HPDE6-E6E7 (cell line): ENCODE measurements at regions not wholly inside any gene's neighbourhood (a gene's known extent, or its start where the extent isn't known, plus 50 kb on each side); places are given as distances from the start of the nearest gene placed in this dataset.
"Not testable (repeated sequence)": the region's sequence is repeated elsewhere in the genome, so short reads cannot be mapped to it uniquely, and the experiment has no call there.

Experiments used
- DNase-seq: peaks from one replicate; pipeline ENCODE4 v3.0.0; 2011; ENCODE audit warnings: missing footprints; ENCODE audit errors: extremely low spot score

GRCh38 chr3:124633524-124633923 lies 96.7 kb upstream of the UMPS start:
- no peak for DNase-seq

- no peak for DNase-seq
Measured at GRCh38 chr3:124634210-124635168, 95.8 kb upstream of the UMPS start.

DNA sequence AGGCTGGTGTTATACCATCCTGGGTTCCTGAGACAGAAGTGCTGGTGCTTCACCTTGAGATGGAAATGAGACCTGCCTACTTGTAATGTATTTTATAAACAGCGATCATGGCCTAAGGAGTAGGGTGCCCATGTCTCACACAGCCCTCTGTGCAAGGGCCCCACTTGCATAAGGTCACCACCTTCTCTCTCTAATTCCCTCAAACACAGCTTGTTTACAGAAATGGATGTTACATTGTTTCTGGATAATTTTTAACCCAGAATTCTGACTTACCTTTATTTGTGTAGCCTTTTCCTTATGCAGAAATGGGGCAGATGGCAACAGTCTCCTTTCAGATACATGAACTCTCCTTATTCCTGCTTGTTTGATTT lies 95.1 kb upstream of the UMPS start:
- no peak for DNase-seq

DNA sequence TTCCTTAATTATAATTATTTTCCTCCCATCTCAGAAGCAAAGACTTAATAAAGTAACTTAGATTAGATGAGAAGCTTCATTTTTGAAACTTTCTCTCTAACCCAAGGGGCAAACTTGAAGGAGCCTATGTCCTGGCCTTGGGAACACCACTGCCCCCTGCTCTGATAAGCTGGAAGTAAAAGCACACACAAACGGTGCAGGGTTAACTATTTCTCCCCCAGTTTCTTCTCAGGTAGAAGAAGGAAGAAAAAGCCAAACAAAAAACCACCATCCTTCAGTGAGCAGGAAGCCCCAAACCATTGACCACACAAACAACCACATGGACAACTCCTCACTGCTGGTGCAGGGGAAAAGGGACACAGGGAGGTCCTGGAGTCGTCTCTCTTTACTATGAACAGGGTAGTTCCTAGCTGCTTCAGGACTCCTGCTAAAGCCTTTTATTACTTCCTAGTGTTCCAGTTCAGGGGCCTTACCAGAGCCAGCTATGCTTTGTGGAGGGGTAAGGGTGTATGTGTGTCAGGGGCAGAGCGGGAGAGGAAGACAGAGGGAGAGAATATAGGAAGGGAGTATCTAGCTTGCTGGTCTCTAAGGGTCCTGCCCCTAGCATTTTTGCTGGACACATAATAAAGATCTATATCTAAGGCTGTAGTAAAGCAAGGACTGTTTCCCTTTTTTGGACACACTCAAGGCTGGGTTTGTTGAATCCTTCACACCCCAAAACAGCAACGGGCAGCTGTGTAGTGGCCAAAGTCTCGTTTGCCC lies 94.0 kb upstream of the UMPS start:
- no peak for DNase-seq

DNA sequence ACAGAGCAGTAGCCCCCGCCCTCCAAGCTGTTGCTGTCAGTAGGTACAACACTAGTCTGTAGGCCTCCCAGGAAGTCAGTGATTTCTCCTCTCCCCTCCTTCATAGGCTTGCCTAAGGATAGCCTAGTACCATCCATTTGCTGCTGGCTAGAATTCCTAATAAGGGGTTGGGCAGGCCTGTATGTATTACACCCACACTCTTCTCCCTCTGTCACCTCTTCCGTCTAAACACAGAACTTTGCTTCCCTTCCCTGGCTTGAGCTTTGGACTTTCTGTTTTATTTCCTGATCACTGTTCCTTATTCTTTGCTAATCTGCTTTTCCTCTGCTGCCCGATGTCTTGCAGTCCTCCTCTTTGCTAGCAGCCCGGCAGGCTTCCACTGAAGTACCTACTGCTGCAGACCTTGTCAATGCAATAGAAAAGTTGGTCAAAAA lies 93.4 kb upstream of the UMPS start:
- DNase-seq, result no peak

- no peak for DNase-seq
Measured at GRCh38 chr3:124639406-124640237, 90.6 kb upstream of the UMPS start.

DNA sequence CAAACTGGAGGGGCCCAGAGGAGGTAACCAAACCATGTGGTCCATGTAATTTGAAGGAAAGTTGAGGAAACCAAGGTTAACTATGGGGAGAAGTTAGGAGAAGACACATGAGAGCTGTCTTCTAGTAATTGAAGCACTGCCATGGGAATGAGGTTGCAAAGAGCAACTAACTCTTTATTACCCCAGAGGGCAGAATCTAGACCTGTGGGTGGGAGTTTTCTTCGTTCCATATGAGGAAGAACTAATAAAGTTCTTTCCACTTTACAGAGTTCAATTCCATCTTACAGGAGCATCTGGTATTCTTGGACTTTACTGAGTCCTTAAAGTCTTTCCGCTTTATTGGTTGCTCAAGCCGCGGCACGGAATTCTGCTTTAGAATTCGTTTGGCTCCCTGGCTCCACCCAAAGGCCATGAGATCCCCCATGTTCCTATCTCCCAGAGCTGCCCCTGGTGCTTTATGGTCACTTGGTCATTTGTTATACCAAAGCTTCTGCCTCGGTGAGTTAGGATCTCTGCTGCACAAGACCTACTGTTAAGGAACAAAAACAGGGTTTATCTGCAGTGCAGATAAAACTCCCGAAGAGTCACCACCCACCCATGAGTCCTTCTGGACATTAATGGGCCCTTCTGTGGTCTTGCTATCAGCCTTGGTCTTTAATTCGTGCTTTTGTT lies 89.5 kb upstream of the UMPS start:
- no peak for DNase-seq

DNA sequence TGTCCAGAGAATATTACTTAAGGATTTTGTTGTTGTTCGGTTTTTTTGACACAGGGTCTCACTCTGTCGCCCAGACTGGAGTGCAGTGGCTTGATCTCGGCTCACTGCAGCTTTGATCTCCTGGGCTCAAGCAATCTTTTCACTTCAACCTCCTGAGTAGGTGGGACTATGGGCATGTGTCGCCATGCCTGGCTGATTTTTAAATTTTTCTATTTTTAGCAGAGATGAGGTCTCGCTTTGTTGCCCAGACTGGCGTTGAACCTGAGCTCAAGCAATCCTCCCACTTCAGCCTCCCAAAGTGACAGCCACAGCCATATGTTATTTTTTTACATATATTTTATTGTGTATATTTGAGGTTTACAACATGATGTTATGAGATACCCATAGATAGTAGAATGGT lies 86.8 kb upstream of the UMPS start:
- no peak for DNase-seq

GRCh38 chr3:124646186-124646585 lies 84.1 kb upstream of the UMPS start:
- DNase-seq, result not testable (repeated sequence)

DNA sequence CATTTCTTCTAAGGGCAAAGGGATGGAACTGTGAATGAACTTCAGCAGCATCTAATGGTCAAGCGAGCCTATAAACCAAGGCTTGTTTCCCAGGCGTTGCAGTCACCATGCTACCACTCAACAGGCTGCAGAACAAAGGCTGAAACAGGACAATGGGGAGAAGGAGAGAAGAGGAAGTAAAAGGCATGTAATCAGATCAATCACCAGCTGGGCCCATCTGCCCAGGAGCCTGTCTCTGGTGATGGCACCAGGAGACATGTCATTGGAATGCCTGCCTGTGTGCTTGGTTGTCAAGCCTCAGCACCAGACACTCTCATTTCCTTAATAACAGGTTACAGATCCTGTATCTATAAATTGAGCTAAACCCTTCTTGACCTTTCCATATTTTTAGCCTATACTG lies 81.7 kb upstream of the UMPS start:
- DNase-seq, result no peak

DNA sequence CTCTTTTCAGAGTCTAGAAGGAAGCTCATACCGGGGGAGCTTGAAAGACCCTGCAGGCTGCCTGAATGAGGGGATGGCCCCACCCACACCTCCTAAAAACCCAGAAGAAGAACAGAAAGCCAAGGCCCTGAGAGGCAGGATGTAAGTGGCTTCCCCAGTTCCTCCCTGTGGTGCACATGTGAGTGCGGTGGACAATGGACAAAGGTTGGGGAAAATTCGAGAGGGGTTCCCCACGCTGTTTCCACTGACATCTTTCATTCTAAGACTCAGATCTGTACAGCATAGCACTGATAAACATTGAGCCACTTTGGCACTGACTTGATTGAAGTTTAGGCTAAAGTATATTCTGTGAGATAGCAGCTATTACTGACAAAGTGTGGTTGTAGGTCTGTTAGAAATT lies 79.5 kb upstream of the UMPS start:
- DNase-seq, result no peak

DNA sequence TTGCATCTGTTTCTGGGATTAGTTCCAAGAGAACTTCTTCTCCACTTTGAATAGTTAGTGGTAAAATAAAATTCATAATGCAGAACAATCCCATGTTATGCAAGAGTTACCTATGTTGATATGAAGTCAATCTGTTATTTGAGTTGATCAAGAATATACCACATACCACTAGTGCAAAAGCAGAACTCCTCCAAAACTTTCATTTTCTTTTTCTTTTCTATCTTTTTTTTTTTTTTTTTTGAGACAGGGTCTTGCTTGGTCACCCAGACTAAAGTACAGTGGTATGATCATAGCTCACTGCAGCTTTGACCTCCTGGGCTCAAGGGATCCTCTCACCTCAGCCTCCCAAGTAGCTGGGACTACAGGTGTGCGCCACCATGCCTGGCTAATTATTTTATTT lies 78.8 kb upstream of the UMPS start:
- DNase-seq, result not testable (repeated sequence)

GRCh38 chr3:124652009-124652408 lies 78.2 kb upstream of the UMPS start:
- no peak for DNase-seq

DNA sequence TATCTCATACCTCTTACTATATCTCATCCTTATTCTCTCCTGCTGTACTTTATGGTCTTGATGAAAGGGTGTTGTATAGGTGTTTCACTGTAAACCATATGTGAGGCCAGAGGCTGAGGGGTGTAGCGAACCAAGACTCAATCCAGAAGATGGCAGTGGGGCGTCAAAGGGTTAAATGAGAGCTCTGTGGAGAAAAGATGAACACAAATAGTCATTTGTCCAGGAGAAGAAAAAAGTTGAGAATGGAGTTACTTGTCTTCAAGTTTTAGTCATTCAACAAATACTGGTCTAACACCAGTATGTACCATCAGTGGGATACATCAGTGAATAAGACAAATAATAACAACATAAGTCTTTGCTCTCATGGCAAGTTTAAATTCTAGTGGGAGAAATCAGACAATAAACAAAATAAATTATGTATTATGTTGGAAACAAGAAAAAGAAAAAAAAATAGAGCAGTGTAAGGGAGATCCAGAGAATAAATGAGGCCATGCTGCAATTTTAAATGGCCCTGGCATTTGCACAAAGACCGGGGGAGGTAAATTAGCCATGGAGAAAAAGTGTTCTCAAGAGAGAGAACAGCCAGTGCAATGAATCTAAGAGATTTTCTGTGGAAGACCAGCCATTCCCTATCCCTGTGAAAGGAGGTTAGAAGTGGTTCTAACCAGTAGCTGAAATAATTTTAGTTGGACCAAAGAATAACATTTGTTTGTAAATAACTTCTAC lies 77.0 kb upstream of the UMPS start:
- no peak for DNase-seq

DNA sequence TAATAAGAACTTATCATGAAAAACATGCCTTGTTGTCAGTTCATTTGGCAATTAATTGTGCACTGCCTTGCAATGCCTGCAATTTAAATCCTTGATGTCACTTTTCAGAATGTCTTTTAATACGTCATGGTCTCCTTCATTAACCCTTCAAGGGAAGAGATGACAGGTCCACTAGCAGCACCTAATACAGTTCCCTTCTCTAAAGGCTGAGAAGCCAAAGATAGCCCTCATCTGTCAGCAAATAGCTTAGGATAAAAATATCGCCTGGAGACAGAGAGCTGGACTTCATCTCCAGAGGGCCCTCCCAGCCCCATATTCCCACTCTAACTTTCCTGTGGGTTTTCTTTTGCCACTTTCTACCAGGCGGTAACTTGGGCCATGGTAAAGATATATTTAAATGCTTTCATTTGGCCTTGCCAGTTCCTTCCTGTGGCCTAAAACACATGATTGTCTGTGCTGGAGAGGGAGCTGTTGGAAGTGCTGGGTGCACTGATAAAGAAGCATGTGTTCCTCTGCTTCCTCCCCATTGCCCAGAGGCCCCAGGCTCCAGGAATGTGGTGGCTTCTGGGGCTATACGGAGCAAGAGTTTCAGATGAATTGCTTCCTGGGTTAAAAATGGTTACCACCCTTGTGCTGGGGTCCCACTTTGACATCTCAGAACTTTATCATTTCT lies 76.3 kb upstream of the UMPS start:
- DNase-seq, result no peak

GRCh38 chr3:124654470-124654845 lies 75.8 kb upstream of the UMPS start:
- no peak for DNase-seq

GRCh38 chr3:124656531-124656930 lies 73.7 kb upstream of the UMPS start:
- no peak for DNase-seq

DNA sequence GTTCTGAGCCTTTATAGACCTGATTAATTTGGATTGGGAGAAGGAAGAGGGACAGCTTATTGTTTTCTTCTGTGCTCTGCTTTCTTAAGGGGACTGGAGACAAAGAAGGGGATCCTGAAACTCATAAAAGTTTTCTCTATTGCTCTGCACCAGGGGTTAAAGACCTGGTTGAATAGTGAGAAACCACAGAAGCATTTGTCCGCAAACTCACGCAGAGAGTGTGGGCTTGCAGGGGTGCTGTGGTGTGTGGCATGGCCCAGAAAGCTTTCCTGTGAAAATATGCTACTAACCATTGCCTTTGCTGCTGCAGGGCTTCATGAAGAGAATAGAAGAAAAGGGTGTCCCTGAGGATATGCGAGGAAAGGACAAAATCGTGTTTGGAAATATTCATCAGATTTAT lies 73.1 kb upstream of the UMPS start:
- no peak for DNase-seq

GRCh38 chr3:124658270-124658669 lies 72.0 kb upstream of the UMPS start:
- no peak for DNase-seq

DNA sequence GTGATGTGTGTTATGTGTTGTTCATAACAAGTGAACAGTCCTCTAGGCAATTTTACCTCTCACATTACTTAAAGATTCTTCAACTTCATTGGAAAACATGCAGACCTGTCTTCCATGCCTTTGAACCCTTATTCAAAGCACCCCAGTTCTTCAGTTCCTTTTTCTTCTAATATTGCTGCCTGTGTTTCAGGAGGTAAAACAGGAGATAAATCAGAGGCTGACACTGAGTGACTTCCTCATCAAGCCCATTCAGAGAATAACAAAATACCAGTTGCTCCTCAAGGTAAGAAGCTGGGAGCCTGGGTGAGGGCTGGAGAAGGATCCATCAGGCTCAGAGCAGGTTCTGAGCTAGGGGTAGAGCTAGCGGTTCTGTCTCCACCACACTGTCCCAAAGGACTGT lies 71.1 kb upstream of the UMPS start:
- DNase-seq, result no peak
